COR-L47 (cell line): ENCODE measurements at regions not wholly inside any gene's neighbourhood (a gene's known extent, or its start where the extent isn't known, plus 50 kb on each side); places are given as distances from the start of the nearest gene placed in this dataset.
"Not testable (repeated sequence)": the region's sequence is repeated elsewhere in the genome, so short reads cannot be mapped to it uniquely, and the experiment has no call there.

Source experiments
- DNase-seq: peaks from one replicate; lab custom pipeline; 2025; lab: John Stamatoyannopoulos, UW

DNA sequence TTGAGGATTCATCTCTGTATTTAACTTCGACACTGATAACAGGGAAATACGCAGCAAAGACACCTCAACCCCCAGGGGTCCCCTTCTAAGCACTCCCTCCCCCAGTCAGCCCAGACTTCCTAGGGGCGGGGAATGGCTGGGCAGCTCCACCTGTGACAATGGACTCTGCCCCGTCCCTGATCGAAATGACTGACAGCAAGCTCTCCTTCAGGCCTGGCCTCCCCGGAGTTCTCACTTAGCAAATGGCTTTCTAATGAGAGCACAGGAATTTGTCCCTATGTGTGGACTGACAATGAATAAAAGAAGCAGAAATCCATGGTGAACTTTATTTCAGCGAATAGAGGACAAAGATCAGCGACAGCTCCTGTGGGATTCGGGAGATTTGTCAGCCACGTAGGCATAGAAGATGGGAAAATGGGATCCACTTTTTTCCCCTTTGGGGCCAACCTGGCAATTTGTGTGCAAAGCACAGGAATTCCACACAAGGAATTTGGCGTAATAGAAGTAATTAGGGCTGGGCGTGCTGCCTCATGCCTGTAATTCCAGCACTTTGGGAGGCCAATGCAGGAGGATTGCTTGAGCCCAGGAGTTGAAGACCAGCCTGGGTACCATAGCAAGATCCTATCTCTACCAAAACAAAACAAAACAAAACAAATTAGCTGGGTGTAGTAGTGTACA, 63.8 kb downstream of the TNFAIP2 start:
- no peak for DNase-seq

DNA sequence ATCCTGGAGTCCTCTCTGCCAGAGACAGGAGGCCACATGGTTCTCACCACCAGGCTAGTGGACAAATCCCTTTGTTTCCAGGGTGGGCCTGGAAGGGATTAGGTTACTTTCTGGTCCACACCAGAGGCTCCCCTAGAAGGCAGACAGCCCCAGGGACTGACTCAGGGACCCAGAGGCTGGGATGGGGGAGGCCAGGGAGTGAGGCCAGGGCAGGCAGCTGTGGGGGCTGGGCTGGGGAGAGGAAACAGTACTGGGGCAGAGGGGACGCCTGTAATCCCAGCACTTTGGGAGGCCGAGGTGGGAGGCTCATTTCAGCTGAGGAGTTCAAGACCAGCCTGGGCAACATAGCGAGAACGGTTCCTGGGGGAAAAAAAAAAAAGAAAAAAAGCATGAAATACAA, 64.7 kb downstream of the TNFAIP2 start:
- DNase-seq: no peak

GRCh38 chr14:103188810-103189480, 65.7 kb downstream of the TNFAIP2 start:
- peak; percentile 9 for DNase-seq

DNA sequence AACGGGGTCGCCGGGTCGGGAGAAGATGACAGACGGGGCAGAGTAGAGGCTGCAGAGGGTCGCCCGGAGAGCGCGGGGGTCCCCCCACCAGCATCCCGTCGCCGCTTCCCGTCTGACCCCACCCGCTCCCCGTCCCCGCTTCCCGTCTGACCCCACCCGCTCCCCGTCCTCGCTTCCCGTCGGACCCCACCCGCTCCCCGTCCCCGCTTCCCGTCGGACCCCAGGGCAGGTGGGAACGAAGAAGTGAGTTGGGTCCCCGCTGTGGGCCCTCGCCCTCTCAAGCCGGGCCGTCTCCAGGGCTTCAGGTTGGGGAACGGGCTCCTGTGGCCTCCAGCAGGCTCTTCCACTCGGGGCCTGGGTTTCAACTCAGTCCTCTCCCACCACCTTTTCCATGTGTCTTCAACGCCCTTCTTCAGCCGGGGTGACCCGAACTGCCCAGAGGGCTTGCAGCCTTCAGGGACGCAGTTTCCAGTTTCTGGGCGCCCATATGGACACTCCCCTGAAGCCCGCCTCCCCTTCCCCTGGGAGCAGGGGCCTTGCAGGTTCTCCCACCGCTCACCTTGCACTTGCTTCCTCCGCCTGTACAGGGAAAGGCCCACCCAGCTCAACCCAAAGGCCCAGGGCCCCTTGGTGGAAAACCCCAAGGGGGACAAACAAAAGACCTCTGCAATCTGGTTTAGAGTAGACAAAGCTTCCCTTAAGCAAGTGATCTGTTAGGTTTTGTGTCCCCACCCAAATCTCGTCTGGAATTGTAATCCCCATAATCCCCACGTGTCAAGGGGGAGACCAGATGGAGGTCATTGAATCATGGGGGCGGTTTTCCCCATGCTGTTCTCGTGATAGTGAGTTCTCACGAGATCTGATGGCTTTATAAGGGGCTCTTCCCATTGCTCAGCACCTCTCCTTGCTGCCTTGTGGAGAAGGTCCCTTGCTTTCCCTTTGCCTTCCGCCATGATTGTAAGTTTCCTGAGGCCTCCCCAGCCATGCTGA, 66.5 kb downstream of the TNFAIP2 start:
- DNase-seq: no peak

GRCh38 chr14:103190741-103191140, 67.5 kb downstream of the TNFAIP2 start:
- no peak for DNase-seq

DNA sequence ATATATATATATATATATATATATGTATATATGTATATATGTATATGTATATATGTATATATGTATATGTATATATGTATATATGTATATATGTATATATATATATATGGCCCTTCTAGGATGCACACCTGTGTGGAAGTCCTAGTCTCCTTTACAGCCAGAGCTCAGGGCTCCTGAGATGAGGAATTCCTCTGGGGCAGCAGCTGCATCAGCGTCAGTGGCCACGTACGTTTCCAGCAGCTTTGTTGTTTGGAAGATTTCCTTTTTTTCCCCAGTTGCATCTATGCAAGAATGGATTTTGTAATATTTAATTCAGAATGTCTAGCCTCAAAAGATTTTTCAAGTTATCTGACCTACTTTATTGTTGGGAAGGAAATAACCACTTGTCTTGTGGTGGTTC, 68.6 kb downstream of the TNFAIP2 start:
- no peak for DNase-seq

DNA sequence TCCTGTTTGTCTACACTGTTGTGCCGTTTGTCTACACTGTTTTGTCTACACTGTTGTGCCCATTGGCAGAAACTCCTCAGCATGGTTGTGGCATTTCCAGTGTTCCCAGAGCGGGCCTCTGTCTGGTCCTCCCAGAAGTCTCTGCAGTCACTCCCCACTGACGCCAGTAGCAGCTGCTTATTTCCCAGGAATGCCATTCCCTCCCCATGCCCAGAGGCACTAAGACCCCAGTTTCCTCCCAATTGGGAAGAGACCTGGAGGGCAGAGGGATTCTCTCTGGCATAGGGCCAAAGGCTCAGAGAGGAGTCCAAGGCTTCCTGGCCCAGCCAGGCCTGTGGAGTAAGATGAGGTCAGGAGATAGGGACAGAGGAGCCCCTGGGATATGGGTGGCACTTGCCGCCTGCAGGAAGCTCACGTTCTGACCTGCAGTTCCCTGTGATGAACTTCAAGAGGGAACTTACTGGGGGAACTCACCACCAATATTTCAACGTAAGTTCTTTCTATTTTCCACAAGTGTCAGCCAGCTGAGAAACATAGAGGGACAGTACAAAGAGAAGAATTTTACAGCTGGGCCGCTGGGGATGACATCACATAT, 69.1 kb downstream of the TNFAIP2 start:
- no peak for DNase-seq

DNA sequence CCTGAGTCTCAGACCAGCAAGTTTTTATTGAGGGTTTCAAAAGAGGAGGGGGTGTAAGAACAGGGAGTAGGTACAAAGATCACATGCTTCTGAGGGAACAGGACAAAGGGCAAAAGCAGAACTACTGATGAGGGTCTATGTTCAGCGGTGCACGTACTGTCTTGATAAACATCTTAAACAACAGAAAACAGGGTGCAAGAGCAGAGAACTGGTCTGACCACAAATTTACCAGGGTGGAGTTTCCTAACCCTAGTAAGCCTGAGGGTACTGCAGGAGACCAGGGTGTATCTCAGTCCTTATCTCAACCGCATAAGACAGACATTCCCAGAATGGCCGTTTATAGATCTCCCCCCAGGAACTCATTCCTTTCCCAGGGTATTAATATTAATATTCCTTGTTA, 69.6 kb downstream of the TNFAIP2 start:
- not testable (repeated sequence) for DNase-seq

DNA sequence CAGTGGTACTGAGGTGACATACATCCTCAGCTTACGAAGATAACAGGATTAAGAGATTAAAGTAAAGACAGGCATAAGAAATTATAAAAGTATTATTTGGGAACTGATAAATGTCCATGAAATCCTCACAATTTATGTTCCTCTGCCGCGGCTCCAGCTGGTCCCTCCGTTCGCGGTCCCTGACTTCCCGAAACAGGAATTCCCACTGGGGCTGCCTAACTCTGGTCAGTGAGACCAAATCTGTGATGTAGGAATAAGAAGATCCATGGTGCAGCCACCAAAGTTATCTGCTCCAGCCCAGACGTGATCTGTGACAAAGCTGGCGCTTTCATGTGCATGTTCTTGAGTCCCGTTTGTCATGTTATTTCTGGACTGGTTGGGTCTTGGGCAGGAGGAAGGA, 70.2 kb downstream of the TNFAIP2 start:
- not testable (repeated sequence) for DNase-seq

DNA sequence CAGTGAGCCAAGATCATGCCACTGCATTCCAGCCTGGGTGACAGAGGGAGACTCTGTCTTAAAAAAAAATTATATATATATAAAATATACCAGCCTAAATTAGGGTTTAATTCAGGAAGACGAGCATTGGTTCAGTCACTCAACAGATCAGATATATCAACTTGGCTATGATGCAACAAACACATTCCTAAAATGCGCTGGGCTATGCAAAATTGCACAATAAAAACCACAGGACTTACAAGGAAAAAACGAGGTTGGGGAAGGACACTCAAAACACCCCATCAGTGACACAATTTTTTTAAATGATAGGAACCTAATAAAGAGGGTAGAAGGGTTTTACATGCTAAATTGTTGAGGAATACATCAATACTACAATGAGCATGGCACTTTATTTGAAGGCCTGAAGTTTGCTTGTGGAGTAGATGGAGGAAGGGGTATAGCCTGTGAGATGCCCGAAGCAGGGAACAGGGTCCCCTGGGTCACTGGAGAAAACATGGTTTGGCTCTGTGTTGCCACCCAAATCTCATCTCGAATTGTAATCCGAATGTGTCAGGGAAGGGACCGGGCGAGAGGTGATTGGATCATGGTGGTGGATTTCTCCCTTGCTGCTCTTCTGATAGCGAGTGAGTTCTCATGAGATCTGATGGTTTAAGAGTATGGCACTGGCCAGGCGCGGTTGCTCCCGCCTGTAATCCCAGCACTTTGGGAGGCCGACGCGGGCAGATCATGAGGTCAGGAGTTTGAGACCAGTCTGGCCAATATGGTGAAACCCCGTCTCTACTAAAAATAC, 71.2 kb downstream of the TNFAIP2 start:
- DNase-seq: no peak

DNA sequence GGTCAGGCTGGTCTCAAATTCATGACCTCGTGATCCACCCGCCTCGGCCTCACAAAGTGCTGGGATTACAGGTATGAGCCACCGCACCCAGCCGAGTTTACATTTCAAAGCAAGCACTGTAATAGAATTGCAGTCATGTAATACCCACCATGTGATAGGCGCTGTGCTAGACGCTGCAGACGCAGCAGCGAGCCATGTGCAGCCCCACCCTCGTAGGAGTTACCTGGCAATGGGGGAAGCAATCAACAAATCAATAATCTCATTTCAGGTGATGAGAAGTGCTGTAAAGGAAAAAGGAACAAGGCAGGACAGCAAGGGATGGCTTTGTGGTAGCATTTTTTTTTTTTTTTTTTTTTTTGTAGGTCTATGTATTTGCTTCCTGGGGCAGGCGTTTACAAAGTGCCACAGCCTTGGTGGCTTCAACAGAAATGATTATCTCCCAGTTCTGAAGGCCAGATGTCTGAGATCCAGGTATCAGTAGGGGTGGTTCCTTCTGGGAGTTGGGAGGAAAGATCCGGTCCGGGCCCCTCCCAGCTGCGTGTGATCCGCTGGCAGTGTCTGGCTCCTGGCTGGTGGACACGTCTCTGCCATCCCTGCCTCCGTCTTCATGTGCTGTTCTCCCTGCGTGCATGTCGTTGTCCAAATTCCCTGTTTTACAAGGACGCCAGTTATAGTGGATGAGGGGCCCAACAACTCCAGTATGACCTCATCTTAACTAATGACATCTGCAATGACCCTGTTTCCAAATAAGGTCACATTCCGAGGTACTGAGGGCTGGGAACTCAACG, 72.8 kb downstream of the TNFAIP2 start:
- DNase-seq: no peak

DNA sequence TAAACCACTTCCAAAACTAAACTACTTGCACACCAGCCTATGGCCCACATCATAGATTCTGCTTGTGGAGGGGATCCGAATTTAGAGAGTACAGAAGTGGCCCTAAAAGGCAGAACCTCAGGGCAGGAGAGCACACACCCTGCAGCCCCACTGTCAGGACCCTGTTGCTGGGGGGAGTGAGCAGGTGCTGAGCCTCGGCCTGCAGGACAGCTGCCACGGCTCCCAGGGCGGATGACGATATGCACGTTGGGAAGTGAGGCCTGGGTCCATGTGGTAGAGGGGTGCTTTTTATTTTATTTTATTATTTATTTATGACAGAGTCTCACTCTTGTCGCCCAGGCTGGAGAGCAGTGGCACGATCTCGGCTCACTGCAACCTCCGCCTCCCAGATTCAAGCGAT, 73.5 kb downstream of the TNFAIP2 start:
- no peak for DNase-seq

DNA sequence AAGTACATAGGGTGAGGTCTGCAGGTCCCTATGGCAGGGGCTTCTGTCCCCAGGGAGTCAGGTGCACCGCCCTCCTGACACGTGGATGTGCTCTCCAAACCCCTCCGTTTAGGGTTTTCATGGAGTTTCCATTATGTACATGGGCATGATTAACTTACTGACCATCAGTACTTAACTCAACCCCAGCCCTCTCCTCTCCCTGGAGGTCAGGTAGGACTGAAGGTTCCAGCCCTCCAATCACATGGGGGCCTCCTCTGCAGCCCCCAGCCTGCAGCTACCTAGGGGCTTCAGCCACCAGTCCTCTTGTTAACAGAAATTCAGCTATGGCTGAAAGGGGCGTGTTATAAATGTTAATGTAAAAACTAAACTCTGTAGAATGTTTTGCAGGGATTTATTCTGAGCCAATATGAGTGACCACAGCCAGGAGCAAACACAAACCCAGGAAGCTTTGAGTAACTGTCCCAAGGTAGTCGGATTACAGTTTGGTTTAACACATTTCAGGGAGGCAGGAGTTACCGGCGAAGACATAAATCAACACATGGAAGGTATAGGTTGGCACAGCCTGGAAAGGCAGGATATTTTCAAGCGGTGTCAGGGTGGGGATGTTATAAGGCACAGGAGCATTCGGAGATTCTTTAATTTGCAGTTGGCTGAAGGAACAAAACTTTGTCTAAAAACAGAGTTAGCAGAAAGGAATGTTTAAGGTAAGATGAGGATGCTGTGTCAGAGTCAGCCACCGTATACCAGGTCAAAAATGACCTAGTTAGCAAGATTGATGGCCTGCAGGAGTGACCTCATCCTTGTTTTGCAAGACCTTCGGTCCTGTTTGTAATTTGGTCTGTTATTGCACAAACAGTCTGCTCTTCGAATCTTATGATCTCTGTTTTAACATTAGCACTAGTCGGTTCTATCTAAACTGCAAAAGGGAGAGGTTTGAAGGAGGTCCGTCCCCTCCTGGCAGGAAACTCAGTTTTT, 75.2 kb downstream of the TNFAIP2 start:
- DNase-seq: no peak

GRCh38 chr14:103199124-103199523, 75.9 kb downstream of the TNFAIP2 start:
- no peak for DNase-seq

- DNase-seq: no peak
Observed at GRCh38 chr14:103201801-103202200, 78.5 kb downstream of the TNFAIP2 start.

DNA sequence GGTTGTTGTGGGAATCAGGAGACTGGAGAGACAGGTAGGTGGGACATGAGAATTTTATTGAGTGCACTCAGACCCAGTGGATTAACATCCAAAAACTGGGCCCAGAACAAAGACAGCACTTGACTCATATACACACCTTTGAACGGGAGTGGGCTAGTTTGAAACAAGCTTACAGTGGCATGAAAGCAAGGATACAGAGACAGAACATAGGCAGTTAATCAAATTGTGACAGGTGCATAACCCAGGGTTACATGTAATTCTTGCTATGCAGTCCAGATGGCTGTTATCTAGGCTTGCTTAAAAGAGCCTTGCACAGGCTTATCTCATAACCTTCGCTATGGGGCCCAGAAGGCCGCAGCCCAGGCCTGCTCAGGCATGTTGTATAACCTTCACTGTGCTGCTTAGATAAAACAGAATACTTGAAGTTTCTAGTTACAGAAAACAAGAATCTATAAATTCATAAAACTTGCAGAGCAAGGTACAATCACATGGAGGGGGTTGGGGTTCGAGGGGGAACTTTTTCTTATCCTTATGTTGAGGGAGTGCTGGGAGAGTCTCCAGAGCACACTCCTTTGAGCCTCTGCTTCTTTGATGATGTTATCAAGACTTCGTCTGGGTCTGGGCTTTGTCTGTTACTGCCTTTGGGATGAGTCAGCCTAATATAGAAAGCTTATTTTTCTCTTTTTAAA, 81.7 kb downstream of the TNFAIP2 start:
- DNase-seq: no peak

DNA sequence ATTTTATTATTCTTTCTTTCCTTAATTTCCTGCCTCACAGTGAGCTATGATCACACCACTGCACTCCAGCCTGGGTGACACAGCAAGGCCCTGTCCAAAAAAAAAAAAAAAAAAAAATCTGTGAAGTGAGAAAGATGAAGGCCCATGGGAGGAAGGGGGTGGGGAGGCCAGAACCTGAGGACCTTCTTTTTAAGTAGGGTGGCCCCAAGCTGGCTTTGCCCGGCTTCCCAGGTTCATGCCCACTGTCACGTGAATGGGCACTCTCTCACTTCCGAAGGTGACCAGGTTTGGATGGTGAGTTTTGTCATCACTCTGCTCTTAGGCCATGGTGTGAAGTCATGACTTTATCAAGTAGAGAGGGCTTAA, 82.3 kb downstream of the TNFAIP2 start:
- no peak for DNase-seq

- DNase-seq: no peak
Observed at GRCh38 chr14:103206023-103206481, 82.8 kb downstream of the TNFAIP2 start.
